GM23338 (cell line): ENCODE measurements at regions not wholly inside any gene's neighbourhood (a gene's known extent, or its start where the extent isn't known, plus 50 kb on each side); places are given as distances from the start of the nearest gene placed in this dataset.

Experiments
- ATAC-seq: fragments of 200-7000 bp; cut with Tn5 transposase; 3 replicates; pipeline ENCODE4 v1.9.1; 2020
- DNase-seq: peaks from one replicate; pipeline ENCODE4 v3.0.0-alpha.2; 2015; ENCODE audit warnings: low spot score
- H2AFZ ChIP-seq: fragments of 200-600 bp; sonication (generic); 2 replicates; pipeline ENCODE4 v1.8.0; 2016; ENCODE audit warnings: antibody characterized with exemption, mild to moderate bottlenecking, moderate library complexity
- H3F3A ChIP-seq: fragments of 200-600 bp; sonication (generic); replicated peaks from 2 replicates; pipeline ENCODE4 v1.8.0; 2017; ENCODE audit warnings: antibody characterized with exemption, mixed run types, low read depth
- H3K27ac ChIP-seq: fragments of 200-600 bp; sonication (generic); 2 replicates; pipeline ENCODE4 v1.6.1; 2016; ENCODE audit warnings: low read depth
- H3K27me3 ChIP-seq: fragments of 200-600 bp; sonication (generic); 2 replicates; pipeline ENCODE4 v1.8.0; 2016; ENCODE audit warnings: mild to moderate bottlenecking, mixed run types, moderate library complexity; ENCODE audit not compliant: insufficient read depth
- H3K36me3 ChIP-seq: fragments of 200-600 bp; sonication (generic); 2 replicates; pipeline ENCODE4 v1.8.0; 2016; ENCODE audit warnings: mild to moderate bottlenecking; ENCODE audit not compliant: insufficient read depth
- H3K4me1 ChIP-seq: fragments of 200-600 bp; sonication (generic); 2 replicates; pipeline ENCODE4 v1.8.0; 2016; ENCODE audit warnings: mild to moderate bottlenecking, moderate library complexity; ENCODE audit not compliant: insufficient read depth
- H3K4me2 ChIP-seq: fragments of 200-600 bp; sonication (generic); 2 replicates; pipeline ENCODE4 v1.7.1; 2017; ENCODE audit warnings: mixed run types
- H3K4me3 ChIP-seq: fragments of 200-600 bp; sonication (generic); 2 replicates; pipeline ENCODE4 v1.6.1; 2016; ENCODE audit warnings: mixed run types
- H3K79me2 ChIP-seq: fragments of 200-600 bp; sonication (generic); replicated peaks from 2 replicates; pipeline ENCODE4 v1.8.0; 2017; ENCODE audit warnings: mild to moderate bottlenecking; ENCODE audit not compliant: insufficient read depth
- H3K9me2 ChIP-seq: fragments of 200-600 bp; sonication (generic); 2 replicates; pipeline ENCODE4 v1.8.0; 2017; ENCODE audit not compliant: insufficient read depth
- H4K20me1 ChIP-seq: fragments of 200-600 bp; sonication (generic); replicated peaks from 2 replicates; pipeline ENCODE4 v1.8.0; 2017; ENCODE audit warnings: mild to moderate bottlenecking; ENCODE audit not compliant: insufficient read depth
- H3K27ac Mint-ChIP-seq: 2 replicates; pipeline ENCODE4 v1.8.0; 2020; ENCODE audit warnings: inconsistent platforms, mild to moderate bottlenecking, moderate library complexity, mixed read lengths
- H3K27me3 Mint-ChIP-seq: 3 replicates; pipeline ENCODE4 v1.8.0; 2022; ENCODE audit warnings: low read depth, mild to moderate bottlenecking, moderate library complexity, mixed read lengths, inconsistent platforms; ENCODE audit not compliant: insufficient read depth, poor library complexity
- H3K36me3 Mint-ChIP-seq: 3 replicates; pipeline ENCODE4 v1.8.0; 2021; ENCODE audit warnings: low read depth, mild to moderate bottlenecking, inconsistent platforms, moderate library complexity, mixed read lengths
- H3K4me1 Mint-ChIP-seq: 3 replicates; pipeline ENCODE4 v1.8.0; 2020; ENCODE audit warnings: mild to moderate bottlenecking, inconsistent platforms, mixed read lengths
- H3K4me3 Mint-ChIP-seq: 3 replicates; pipeline ENCODE4 v1.8.0; 2021; ENCODE audit warnings: moderate library complexity, mild to moderate bottlenecking, inconsistent platforms, mixed read lengths
- H3K9me3 Mint-ChIP-seq: 3 replicates; pipeline ENCODE4 v1.8.0; 2020; ENCODE audit warnings: moderate library complexity, mild to moderate bottlenecking, inconsistent platforms, mixed read lengths
- CREB1 ChIP-seq: fragments of 250-450 bp; sonication (Bioruptor Pico); IDR thresholded peaks from 2 replicates; pipeline ENCODE4 v1.5.0; 2020; ENCODE audit warnings: low read depth, mild to moderate bottlenecking, moderate library complexity
- EZH2 ChIP-seq: fragments of 200-600 bp; sonication (generic); IDR thresholded peaks from one replicate; pipeline ENCODE4 v1.8.0; 2017; ENCODE audit warnings: antibody characterized with exemption, mild to moderate bottlenecking, low read depth; ENCODE audit not compliant: unreplicated experiment
- EZH2phosphoT487 ChIP-seq: fragments of 200-600 bp; sonication (generic); IDR thresholded peaks from one replicate; pipeline ENCODE4 v1.8.1; 2018; ENCODE audit warnings: antibody characterized with exemption; ENCODE audit not compliant: unreplicated experiment
- JUNB ChIP-seq: IDR thresholded peaks from one replicate; pipeline ENCODE4 v1.6.1; 2016; ENCODE audit warnings: antibody characterized with exemption; ENCODE audit not compliant: unreplicated experiment
- NANOG ChIP-seq: IDR thresholded peaks from 2 replicates; pipeline ENCODE4 v1.6.1; 2016; ENCODE audit warnings: antibody characterized with exemption, borderline replicate concordance
- POLR2AphosphoS5 ChIP-seq: IDR thresholded peaks from 2 replicates; pipeline ENCODE4 v1.6.1; 2016; ENCODE audit warnings: antibody characterized with exemption, low read depth
- STAT1 ChIP-seq: IDR thresholded peaks from one replicate; pipeline ENCODE4 v1.6.1; 2016; ENCODE audit warnings: antibody characterized with exemption; ENCODE audit not compliant: unreplicated experiment
- ZNF114 ChIP-seq: fragments of 250-450 bp; sonication (Bioruptor Pico); IDR thresholded peaks from 2 replicates; pipeline ENCODE4 v1.5.0; 2020; ENCODE audit warnings: mild to moderate bottlenecking, moderate library complexity
- ZNF331 ChIP-seq: fragments of 250-450 bp; sonication (Bioruptor Pico); IDR thresholded peaks from 2 replicates; pipeline ENCODE4 v1.5.0; 2020; ENCODE audit warnings: low read depth, mild to moderate bottlenecking, moderate library complexity
- TF ChIP-seq, protein P1 (sequence below): IDR thresholded peaks from 2 replicates; pipeline ENCODE4 v1.6.1; 2016; ENCODE audit warnings: antibody characterized with exemption
- TF ChIP-seq, protein P2 (sequence below), 2 experiments: fragments of 200-600 bp in 1 of 2; sonication (generic) in 1 of 2; conservative IDR thresholded peaks; 2 replicates each; pipeline versions ENCODE4 v1.5.1 to v1.6.1; 2016 to 2017; ENCODE audit warnings: antibody characterized with exemption in 2 of 2, low read depth in 2 of 2, mild to moderate bottlenecking in 2 of 2, moderate library complexity in 1 of 2
- TF ChIP-seq, protein P3 (sequence below): IDR thresholded peaks from one replicate; pipeline ENCODE4 v1.6.1; 2018; ENCODE audit warnings: antibody characterized with exemption; ENCODE audit not compliant: unreplicated experiment

DNA sequence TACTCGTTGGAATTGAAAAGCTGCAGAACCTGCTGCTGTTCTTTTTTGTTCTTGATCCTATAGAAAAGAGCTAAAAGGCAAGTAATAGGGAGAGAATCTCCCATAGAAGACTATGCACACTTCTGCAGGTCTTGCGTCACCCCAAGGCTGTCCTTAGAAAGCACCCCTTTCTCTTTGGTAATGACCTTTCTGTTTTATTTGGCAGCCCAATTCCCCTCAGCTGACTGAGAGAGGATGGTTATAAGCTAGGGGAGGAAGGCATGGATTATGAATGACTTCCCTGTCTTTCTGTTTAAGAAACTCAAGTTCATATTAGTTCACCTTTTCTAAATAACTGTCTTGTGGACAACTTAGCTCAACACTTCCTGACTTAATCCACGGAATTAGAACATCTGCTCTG is 122.9 kb downstream of the TXNL1 start:
- Mint-ChIP-seq H3K9me3 (no peaks in the 10 kb centered on the region), H3K4me3 (no peak overlapping the region)

DNA sequence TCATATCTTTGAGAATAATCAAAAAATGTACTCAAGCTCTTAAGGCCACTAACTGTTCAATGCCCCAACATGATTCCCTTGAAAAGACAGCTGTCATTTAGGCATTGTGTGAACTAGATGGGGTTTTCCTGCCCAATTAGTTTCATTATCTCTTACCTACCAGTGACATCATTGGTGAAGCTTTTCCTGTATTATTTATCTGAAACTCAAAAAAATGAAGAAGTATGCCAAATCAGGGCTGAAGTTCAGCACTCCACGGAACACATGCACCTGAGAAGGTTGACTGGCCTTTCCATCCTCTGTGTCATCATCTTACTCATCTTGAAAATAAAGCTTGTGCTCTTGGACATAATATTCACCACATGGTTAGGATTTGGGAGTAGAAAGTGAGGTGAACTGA is 126.4 kb downstream of the TXNL1 start:
- Histone ChIP-seq H3K27me3 (no peaks in the 10 kb centered on the region), H4K20me1 (no peaks in the 10 kb centered on the region), H3K4me1 (peaks cover 14% of the 10 kb centered on the region; the same call in 1 of the 2 replicates), H3K79me2 (no peaks in the 10 kb centered on the region), H3K4me3 (no peak overlapping the region), H3K27ac (no peak overlapping the region), H3K4me2 (no peak overlapping the region), H3K9me2 (peaks cover under 1% of the 10 kb centered on the region), H2AFZ (no peak overlapping the region), H3K36me3 (no peaks in the 10 kb centered on the region), H3F3A (no peaks in the 10 kb centered on the region)
- H3K27ac Mint-ChIP-seq: no peak overlapping the region
- H3K27me3 Mint-ChIP-seq: no peaks in the 10 kb centered on the region
- TF ChIP-seq EZH2phosphoT487: no peak
- TF ChIP-seq EZH2: no peak
- H3K36me3 Mint-ChIP-seq: no peaks in the 10 kb centered on the region
- DNase-seq (no peak), ATAC-seq (no peak)
- no peak overlapping the region for H3K4me3 Mint-ChIP-seq
- H3K9me3 Mint-ChIP-seq: no peaks in the 10 kb centered on the region
- peaks cover 19% of the 10 kb centered on the region; the same call in 2 of the 3 replicates for H3K4me1 Mint-ChIP-seq

More for the DNA sequence above, 122.9 kb downstream of the TXNL1 start:
- Histone ChIP-seq H2AFZ (peak overlapping the region; percentile 64; the same call in 1 of the 2 replicates), H3K9me2 (peaks cover 4% of the 10 kb centered on the region; the same call in 1 of the 2 replicates), H3K4me2 (no peak overlapping the region), H3K27me3 (no peaks in the 10 kb centered on the region), H3F3A (no peaks in the 10 kb centered on the region), H3K27ac (no peak overlapping the region), H3K36me3 (no peaks in the 10 kb centered on the region), H4K20me1 (no peaks in the 10 kb centered on the region), H3K79me2 (no peaks in the 10 kb centered on the region), H3K4me3 (no peak overlapping the region), H3K4me1 (no peaks in the 10 kb centered on the region)
- peaks cover 4% of the 10 kb centered on the region for H3K27me3 Mint-ChIP-seq
- no peaks in the 10 kb centered on the region; the same call in 2 of the 3 replicates for H3K36me3 Mint-ChIP-seq
- H3K4me1 Mint-ChIP-seq: no peaks in the 10 kb centered on the region
- H3K27ac Mint-ChIP-seq: no peak overlapping the region
- ATAC-seq (no peak), DNase-seq (no peak)
- no peak for TF ChIP-seq EZH2
- TF ChIP-seq, protein P1, sequence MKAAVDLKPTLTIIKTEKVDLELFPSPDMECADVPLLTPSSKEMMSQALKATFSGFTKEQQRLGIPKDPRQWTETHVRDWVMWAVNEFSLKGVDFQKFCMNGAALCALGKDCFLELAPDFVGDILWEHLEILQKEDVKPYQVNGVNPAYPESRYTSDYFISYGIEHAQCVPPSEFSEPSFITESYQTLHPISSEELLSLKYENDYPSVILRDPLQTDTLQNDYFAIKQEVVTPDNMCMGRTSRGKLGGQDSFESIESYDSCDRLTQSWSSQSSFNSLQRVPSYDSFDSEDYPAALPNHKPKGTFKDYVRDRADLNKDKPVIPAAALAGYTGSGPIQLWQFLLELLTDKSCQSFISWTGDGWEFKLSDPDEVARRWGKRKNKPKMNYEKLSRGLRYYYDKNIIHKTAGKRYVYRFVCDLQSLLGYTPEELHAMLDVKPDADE: no peak
- no peak for TF ChIP-seq ZNF114 (CRISPR knock-in tag)

DNA sequence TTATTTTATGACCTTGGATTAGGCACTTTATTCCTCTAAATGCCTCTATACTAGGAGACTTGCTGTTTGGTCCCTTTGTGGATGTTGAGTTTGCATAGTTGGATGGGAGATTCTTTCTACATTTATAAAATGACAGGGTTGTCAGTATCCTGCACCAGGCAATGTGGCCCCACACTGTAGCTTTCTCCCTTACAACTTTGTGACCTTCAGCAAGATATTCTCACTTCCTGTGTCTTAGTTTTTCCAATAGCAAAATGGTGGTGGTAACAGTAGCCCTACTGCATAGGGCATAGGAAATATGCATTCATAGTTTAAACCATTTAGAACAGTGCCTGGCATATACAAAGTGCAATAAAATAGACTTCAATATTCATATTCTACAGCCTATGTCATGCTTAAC is 128.3 kb downstream of the TXNL1 start:
- Mint-ChIP-seq H3K9me3 (no peaks in the 10 kb centered on the region), H3K4me3 (no peak overlapping the region), H3K36me3 (no peaks in the 10 kb centered on the region), H3K27me3 (no peaks in the 10 kb centered on the region), H3K4me1 (peaks cover 19% of the 10 kb centered on the region; the same call in 2 of the 3 replicates), H3K27ac (no peak overlapping the region)
- no peak overlapping the region for H3K27ac ChIP-seq
- no peak overlapping the region for H3K4me2 ChIP-seq
- no peaks in the 10 kb centered on the region for H3K79me2 ChIP-seq
- TF ChIP-seq STAT1 (no peak), ZNF114 (CRISPR knock-in tag) (no peak), POLR2AphosphoS5 (no peak), CREB1 (CRISPR knock-in tag) (no peak), NANOG (no peak), ZNF331 (CRISPR knock-in tag) (no peak), EZH2 (no peak), JUNB (no peak)
- TF ChIP-seq, protein P2, sequence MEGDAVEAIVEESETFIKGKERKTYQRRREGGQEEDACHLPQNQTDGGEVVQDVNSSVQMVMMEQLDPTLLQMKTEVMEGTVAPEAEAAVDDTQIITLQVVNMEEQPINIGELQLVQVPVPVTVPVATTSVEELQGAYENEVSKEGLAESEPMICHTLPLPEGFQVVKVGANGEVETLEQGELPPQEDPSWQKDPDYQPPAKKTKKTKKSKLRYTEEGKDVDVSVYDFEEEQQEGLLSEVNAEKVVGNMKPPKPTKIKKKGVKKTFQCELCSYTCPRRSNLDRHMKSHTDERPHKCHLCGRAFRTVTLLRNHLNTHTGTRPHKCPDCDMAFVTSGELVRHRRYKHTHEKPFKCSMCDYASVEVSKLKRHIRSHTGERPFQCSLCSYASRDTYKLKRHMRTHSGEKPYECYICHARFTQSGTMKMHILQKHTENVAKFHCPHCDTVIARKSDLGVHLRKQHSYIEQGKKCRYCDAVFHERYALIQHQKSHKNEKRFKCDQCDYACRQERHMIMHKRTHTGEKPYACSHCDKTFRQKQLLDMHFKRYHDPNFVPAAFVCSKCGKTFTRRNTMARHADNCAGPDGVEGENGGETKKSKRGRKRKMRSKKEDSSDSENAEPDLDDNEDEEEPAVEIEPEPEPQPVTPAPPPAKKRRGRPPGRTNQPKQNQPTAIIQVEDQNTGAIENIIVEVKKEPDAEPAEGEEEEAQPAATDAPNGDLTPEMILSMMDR (conservative IDR thresholded peaks at IDR 0.05; ENCODE audit: low read depth in 2 of 2): no peak
- TF ChIP-seq, protein P3, sequence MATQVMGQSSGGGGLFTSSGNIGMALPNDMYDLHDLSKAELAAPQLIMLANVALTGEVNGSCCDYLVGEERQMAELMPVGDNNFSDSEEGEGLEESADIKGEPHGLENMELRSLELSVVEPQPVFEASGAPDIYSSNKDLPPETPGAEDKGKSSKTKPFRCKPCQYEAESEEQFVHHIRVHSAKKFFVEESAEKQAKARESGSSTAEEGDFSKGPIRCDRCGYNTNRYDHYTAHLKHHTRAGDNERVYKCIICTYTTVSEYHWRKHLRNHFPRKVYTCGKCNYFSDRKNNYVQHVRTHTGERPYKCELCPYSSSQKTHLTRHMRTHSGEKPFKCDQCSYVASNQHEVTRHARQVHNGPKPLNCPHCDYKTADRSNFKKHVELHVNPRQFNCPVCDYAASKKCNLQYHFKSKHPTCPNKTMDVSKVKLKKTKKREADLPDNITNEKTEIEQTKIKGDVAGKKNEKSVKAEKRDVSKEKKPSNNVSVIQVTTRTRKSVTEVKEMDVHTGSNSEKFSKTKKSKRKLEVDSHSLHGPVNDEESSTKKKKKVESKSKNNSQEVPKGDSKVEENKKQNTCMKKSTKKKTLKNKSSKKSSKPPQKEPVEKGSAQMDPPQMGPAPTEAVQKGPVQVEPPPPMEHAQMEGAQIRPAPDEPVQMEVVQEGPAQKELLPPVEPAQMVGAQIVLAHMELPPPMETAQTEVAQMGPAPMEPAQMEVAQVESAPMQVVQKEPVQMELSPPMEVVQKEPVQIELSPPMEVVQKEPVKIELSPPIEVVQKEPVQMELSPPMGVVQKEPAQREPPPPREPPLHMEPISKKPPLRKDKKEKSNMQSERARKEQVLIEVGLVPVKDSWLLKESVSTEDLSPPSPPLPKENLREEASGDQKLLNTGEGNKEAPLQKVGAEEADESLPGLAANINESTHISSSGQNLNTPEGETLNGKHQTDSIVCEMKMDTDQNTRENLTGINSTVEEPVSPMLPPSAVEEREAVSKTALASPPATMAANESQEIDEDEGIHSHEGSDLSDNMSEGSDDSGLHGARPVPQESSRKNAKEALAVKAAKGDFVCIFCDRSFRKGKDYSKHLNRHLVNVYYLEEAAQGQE: no peak
- peaks cover 14% of the 10 kb centered on the region; the same call in 1 of the 2 replicates for H3K4me1 ChIP-seq
- no peaks in the 10 kb centered on the region for H3K36me3 ChIP-seq
- H3K4me3 ChIP-seq: no peak overlapping the region
- peak overlapping the region; percentile 77; the same call in 1 of the 2 replicates for H2AFZ ChIP-seq
- no peak for ATAC-seq
- no peaks in the 10 kb centered on the region for H3F3A ChIP-seq
- no peaks in the 10 kb centered on the region; the same call in 1 of the 2 replicates for H3K9me2 ChIP-seq
- H3K27me3 ChIP-seq: no peaks in the 10 kb centered on the region
- no peak for DNase-seq
- no peaks in the 10 kb centered on the region for H4K20me1 ChIP-seq
